SW 1271 (cell line): ENCODE measurements at regions not wholly inside any gene's neighbourhood (a gene's known extent, or its start where the extent isn't known, plus 50 kb on each side); places are given as distances from the start of the nearest gene placed in this dataset.
"Not testable (repeated sequence)": the region's sequence is repeated elsewhere in the genome, so short reads cannot be mapped to it uniquely, and the experiment has no call there.

Experiments
- DNase-seq, 2 experiments: peaks; one replicate each; lab custom pipeline; 2025; lab: John Stamatoyannopoulos, UW

- no peak for DNase-seq
These were observed 121.2 kb downstream of the GASK1B start for GRCh38 chr4:158051401-158052235.

GRCh38 chr4:158050942-158051341 lies 121.9 kb downstream of the GASK1B start:
- no peak for DNase-seq

- DNase-seq: no peak
These were observed 126.5 kb downstream of the GASK1B start for GRCh38 chr4:158046345-158046744.

- no peak for DNase-seq
These were observed 128.7 kb downstream of the GASK1B start for GRCh38 chr4:158043971-158044618.

- DNase-seq: no peak
These were observed 130.2 kb downstream of the GASK1B start for GRCh38 chr4:158042591-158043030.

- DNase-seq: no peak
These were observed 134.1 kb downstream of the GASK1B start for GRCh38 chr4:158038718-158039117.

GRCh38 chr4:158036998-158037397 lies 135.8 kb downstream of the GASK1B start:
- DNase-seq: no peak

GRCh38 chr4:158035662-158036195 lies 137.1 kb downstream of the GASK1B start:
- no peak for DNase-seq

- DNase-seq: no peak
These were observed 139.3 kb downstream of the GASK1B start for GRCh38 chr4:158033416-158034120.

- DNase-seq: no peak
These were observed 140.0 kb downstream of the GASK1B start for GRCh38 chr4:158032733-158033415.

- DNase-seq: not testable (repeated sequence)
These were observed 144.4 kb downstream of the GASK1B start for GRCh38 chr4:158028381-158028780.

GRCh38 chr4:158025131-158025530 lies 147.7 kb downstream of the GASK1B start:
- no peak for DNase-seq

- DNase-seq: peak in 1 of 2 experiments; percentile 42
These were observed 152.0 kb downstream of the GASK1B start for GRCh38 chr4:158020734-158021346.

- peak in 1 of 2 experiments; percentile 27 for DNase-seq
These were observed 152.6 kb downstream of the GASK1B start for GRCh38 chr4:158020176-158020575.

- DNase-seq: no peak
These were observed 154.0 kb downstream of the GASK1B start for GRCh38 chr4:158018831-158019230.

- DNase-seq: no peak
These were observed 154.5 kb downstream of the GASK1B start for GRCh38 chr4:158018221-158018830.

GRCh38 chr4:158016511-158016910 lies 156.3 kb downstream of the GASK1B start:
- DNase-seq: no peak

- no peak for DNase-seq
These were observed 157.6 kb downstream of the GASK1B start for GRCh38 chr4:158015241-158015640.

- no peak for DNase-seq
These were observed 159.0 kb downstream of the GASK1B start for GRCh38 chr4:158013858-158014257.

- DNase-seq: no peak
These were observed 162.5 kb downstream of the GASK1B start for GRCh38 chr4:158010361-158010760.
